Ishikawa (cell line): ENCODE measurements at regions not wholly inside any gene's neighbourhood (a gene's known extent, or its start where the extent isn't known, plus 50 kb on each side); places are given as distances from the start of the nearest gene placed in this dataset.
A peak's percentile ranks its signal among the peaks of the same experiment; 100 is the strongest.

Source experiments
- CEBPB ChIP-seq: IDR thresholded peaks from 2 replicates; pipeline ENCODE4 v1.6.1; 2012
- CREB1 ChIP-seq: IDR thresholded peaks from 2 replicates; pipeline ENCODE4 v1.6.1; 2012; ENCODE audit warnings: low read depth
- EGR1 ChIP-seq: IDR thresholded peaks from 2 replicates; pipeline ENCODE4 v1.6.1; 2012
- EP300 ChIP-seq: IDR thresholded peaks from 2 replicates; pipeline ENCODE4 v1.6.1; 2012; ENCODE audit warnings: borderline replicate concordance
- FOXM1 ChIP-seq: IDR thresholded peaks from 2 replicates; pipeline ENCODE4 v1.6.1; 2012; ENCODE audit warnings: low read depth, borderline replicate concordance
- NFIC ChIP-seq: IDR thresholded peaks from 2 replicates; pipeline ENCODE4 v1.6.1; 2012
- RAD21 ChIP-seq: IDR thresholded peaks from 2 replicates; pipeline ENCODE4 v1.6.1; 2012; ENCODE audit warnings: low read depth
- TAF1 ChIP-seq: IDR thresholded peaks from 2 replicates; pipeline ENCODE4 v1.6.1; 2012; ENCODE audit warnings: low read depth, mild to moderate bottlenecking
- TCF12 ChIP-seq: IDR thresholded peaks from 2 replicates; pipeline ENCODE4 v1.6.1; 2012; ENCODE audit warnings: low read depth
- TEAD4 ChIP-seq: IDR thresholded peaks from 2 replicates; pipeline ENCODE4 v1.6.1; 2012
- YY1 ChIP-seq: IDR thresholded peaks from 2 replicates; pipeline ENCODE4 v1.6.1; 2012; ENCODE audit warnings: low read depth
- ZBTB7A ChIP-seq: IDR thresholded peaks from 2 replicates; pipeline ENCODE4 v1.6.1; 2012; ENCODE audit warnings: low read depth
- TF ChIP-seq, protein P1 (sequence below): IDR thresholded peaks from 2 replicates; pipeline ENCODE4 v1.6.1; 2012
- TF ChIP-seq, protein P2 (sequence below): IDR thresholded peaks from 2 replicates; pipeline ENCODE4 v1.6.1; 2012
- TF ChIP-seq, protein P3 (sequence below): IDR thresholded peaks from 2 replicates; pipeline ENCODE4 v1.6.1; 2012; ENCODE audit warnings: low read depth, mild to moderate bottlenecking

DNA sequence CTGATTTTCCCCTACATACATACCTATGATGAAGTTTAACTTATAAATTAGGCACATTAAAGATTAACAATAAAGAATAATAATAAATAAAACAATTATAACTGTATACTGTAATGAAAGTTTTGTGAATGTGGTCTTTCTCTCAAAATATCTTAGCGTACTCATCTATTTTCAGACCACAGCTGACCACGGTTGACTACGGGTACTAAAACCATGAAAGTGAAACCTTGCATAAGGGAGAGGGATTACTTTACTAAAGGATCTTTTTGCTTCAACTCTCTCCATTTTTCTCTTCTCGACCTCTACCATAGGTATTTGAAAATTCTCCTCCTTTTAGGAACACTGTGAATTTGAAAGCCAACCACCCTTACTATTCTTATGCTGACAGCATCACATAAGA is 475.5 kb downstream of the CETN3 start:
- no peak for TF ChIP-seq TCF12
- no peak for TF ChIP-seq NFIC
- TF ChIP-seq, protein P1, sequence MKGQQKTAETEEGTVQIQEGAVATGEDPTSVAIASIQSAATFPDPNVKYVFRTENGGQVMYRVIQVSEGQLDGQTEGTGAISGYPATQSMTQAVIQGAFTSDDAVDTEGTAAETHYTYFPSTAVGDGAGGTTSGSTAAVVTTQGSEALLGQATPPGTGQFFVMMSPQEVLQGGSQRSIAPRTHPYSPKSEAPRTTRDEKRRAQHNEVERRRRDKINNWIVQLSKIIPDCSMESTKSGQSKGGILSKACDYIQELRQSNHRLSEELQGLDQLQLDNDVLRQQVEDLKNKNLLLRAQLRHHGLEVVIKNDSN = no peak
- no peak for TF ChIP-seq YY1
- no peak for TF ChIP-seq CEBPB
- TF ChIP-seq EP300 = no peak
- no peak for TF ChIP-seq RAD21
- TF ChIP-seq EGR1 = no peak
- TF ChIP-seq CREB1 = no peak
- TF ChIP-seq FOXM1 = no peak
- no peak for TF ChIP-seq ZBTB7A
- TF ChIP-seq, protein P2, sequence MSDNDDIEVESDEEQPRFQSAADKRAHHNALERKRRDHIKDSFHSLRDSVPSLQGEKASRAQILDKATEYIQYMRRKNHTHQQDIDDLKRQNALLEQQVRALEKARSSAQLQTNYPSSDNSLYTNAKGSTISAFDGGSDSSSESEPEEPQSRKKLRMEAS = no peak

DNA sequence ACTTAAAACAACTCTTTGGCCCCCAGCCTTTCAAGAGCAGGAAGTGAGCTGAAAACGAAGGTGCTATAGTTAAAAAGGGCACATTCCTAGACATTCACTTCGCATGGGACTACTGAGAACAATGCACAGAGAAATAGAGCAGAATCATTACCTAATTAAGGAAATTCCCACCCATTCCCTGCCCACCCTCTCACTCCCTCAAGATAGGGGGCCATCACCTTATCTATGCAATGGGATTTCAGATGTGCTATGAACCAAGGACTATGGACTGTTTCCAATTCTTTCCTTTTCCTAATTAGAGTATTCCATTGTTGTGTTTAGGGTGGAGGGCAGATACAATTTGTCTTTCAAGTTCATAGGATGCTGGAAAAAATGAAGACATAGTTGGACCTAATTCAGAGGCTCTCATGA is 476.8 kb downstream of the CETN3 start:
- TF ChIP-seq, protein P1 = no peak
- TF ChIP-seq TAF1 (no peak), CREB1 (no peak), EP300 (no peak), TEAD4 (no peak), YY1 (no peak), RAD21 (no peak), NFIC (no peak), CEBPB (no peak), EGR1 (no peak), FOXM1 (no peak), ZBTB7A (no peak), TCF12 (no peak)
- TF ChIP-seq, protein P3, sequence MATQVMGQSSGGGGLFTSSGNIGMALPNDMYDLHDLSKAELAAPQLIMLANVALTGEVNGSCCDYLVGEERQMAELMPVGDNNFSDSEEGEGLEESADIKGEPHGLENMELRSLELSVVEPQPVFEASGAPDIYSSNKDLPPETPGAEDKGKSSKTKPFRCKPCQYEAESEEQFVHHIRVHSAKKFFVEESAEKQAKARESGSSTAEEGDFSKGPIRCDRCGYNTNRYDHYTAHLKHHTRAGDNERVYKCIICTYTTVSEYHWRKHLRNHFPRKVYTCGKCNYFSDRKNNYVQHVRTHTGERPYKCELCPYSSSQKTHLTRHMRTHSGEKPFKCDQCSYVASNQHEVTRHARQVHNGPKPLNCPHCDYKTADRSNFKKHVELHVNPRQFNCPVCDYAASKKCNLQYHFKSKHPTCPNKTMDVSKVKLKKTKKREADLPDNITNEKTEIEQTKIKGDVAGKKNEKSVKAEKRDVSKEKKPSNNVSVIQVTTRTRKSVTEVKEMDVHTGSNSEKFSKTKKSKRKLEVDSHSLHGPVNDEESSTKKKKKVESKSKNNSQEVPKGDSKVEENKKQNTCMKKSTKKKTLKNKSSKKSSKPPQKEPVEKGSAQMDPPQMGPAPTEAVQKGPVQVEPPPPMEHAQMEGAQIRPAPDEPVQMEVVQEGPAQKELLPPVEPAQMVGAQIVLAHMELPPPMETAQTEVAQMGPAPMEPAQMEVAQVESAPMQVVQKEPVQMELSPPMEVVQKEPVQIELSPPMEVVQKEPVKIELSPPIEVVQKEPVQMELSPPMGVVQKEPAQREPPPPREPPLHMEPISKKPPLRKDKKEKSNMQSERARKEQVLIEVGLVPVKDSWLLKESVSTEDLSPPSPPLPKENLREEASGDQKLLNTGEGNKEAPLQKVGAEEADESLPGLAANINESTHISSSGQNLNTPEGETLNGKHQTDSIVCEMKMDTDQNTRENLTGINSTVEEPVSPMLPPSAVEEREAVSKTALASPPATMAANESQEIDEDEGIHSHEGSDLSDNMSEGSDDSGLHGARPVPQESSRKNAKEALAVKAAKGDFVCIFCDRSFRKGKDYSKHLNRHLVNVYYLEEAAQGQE = no peak
- TF ChIP-seq, protein P2 = no peak

DNA sequence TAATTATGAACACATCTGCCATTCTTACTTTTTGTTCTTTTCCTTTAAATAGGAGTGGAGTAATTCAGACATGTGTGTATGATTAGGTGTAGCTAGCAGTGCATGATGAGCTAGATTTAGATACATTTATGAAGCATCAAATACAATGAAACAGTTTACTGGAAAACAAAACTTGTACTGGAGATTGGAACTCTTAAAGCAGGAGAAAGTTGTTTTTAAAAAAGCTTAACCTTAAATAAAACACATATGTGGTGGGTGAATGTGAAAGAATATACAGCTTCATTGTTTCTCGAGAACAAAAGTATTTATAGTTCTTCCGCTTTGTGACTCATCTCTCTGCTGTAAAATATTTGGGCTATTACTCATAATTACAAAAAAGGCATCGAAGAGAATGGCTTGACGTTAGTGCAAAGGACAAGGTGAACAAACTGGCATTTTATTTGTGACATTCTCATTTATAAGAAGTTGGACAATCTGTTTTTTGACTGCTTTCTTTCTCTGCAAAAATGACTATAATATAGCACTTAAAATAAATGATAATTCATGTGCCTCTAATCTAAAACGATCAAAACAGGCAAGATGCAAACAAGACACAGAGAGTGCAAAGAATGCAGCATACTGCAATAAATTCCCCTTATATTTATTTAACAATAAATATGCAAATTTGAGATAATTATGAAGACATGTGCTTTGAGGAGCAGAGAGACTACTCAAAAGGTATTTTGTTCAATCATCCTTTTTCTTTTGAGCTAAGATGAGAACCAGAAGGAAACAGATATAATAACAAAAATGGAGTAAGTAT is 478.8 kb downstream of the CETN3 start:
- no peak for TF ChIP-seq YY1
- TF ChIP-seq RAD21 = no peak
- TF ChIP-seq, protein P2 = no peak
- no peak for TF ChIP-seq TAF1
- peak; percentile 60; the same call in 1 of the 2 replicates for TF ChIP-seq TEAD4
- no peak for TF ChIP-seq EGR1
- no peak for TF ChIP-seq ZBTB7A
- TF ChIP-seq CEBPB = no peak
- TF ChIP-seq, protein P3 = no peak
- no peak for TF ChIP-seq NFIC
- TF ChIP-seq EP300 = peak; percentile 66; the same call in 1 of the 2 replicates
- TF ChIP-seq TCF12 = peak; percentile 30; the same call in 1 of the 2 replicates
- TF ChIP-seq CREB1 = no peak

DNA sequence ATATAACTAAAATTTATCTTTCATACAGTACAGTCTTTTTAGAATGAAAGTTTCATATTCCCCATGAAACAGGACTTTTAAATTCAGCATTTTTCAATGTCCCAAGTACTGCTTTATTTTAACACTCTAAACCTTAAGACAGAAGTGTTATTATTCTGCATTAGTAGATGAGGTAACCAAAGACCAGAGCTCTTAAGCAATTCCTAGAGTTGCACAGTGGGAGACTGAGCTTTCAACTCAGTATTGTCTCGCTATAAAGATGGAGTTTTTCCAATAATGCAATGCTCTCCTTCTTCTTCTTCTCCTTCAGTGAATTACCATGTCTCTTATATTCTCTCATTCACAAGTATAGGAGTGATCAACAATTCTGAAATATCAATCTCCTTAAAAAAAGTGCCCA is 479.7 kb downstream of the CETN3 start:
- TF ChIP-seq ZBTB7A (no peak), YY1 (no peak), TEAD4 (no peak), CEBPB (peak; percentile 71), EP300 (no peak)
- TF ChIP-seq, protein P3 = no peak
- TF ChIP-seq, protein P2 = no peak
